ENCODE measurements at regions not wholly inside any gene's neighbourhood (a gene's known extent, or its start where the extent isn't known, plus 50 kb on each side); places are given as distances from the start of the nearest gene placed in this dataset.

GRCh38 chr4:104693601-104694201 lies 199.0 kb upstream of the CXXC4 start:
- TF ChIP-seq TAF1 (IDR thresholded peaks at IDR 0.05; ENCODE audit: low read depth) (no peak), USF1 (IDR thresholded peaks at IDR 0.05) (no peak), TEAD4 (IDR thresholded peaks at IDR 0.05) (no peak)
- TF ChIP-seq, protein P1, sequence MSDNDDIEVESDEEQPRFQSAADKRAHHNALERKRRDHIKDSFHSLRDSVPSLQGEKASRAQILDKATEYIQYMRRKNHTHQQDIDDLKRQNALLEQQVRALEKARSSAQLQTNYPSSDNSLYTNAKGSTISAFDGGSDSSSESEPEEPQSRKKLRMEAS (IDR thresholded peaks at IDR 0.05): no peak
- TF ChIP-seq, protein P2, sequence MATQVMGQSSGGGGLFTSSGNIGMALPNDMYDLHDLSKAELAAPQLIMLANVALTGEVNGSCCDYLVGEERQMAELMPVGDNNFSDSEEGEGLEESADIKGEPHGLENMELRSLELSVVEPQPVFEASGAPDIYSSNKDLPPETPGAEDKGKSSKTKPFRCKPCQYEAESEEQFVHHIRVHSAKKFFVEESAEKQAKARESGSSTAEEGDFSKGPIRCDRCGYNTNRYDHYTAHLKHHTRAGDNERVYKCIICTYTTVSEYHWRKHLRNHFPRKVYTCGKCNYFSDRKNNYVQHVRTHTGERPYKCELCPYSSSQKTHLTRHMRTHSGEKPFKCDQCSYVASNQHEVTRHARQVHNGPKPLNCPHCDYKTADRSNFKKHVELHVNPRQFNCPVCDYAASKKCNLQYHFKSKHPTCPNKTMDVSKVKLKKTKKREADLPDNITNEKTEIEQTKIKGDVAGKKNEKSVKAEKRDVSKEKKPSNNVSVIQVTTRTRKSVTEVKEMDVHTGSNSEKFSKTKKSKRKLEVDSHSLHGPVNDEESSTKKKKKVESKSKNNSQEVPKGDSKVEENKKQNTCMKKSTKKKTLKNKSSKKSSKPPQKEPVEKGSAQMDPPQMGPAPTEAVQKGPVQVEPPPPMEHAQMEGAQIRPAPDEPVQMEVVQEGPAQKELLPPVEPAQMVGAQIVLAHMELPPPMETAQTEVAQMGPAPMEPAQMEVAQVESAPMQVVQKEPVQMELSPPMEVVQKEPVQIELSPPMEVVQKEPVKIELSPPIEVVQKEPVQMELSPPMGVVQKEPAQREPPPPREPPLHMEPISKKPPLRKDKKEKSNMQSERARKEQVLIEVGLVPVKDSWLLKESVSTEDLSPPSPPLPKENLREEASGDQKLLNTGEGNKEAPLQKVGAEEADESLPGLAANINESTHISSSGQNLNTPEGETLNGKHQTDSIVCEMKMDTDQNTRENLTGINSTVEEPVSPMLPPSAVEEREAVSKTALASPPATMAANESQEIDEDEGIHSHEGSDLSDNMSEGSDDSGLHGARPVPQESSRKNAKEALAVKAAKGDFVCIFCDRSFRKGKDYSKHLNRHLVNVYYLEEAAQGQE (IDR thresholded peaks at IDR 0.05; ENCODE audit: low read depth): no peak

Data from Ishikawa (cell line).